ENCODE measurements at regions not wholly inside any gene's neighbourhood (a gene's known extent, or its start where the extent isn't known, plus 50 kb on each side); places are given as distances from the start of the nearest gene placed in this dataset.

- DNase-seq (ENCODE audit: low spot score), result no peak
These were observed 54.9 kb upstream of the PPP2R5C start for GRCh38 chr14:101706509-101707067.

GRCh38 chr14:101707068-101707842 is 54.3 kb upstream of the PPP2R5C start:
- peak; percentile 77 for DNase-seq (ENCODE audit: low spot score)

GRCh38 chr14:101707863-101708620 is 53.5 kb upstream of the PPP2R5C start:
- no peak for DNase-seq (ENCODE audit: low spot score)

- DNase-seq (ENCODE audit: low spot score), result no peak
These were observed 52.5 kb upstream of the PPP2R5C start for GRCh38 chr14:101708853-101709532.

GRCh38 chr14:101709533-101709881 is 52.0 kb upstream of the PPP2R5C start:
- DNase-seq (ENCODE audit: low spot score), result no peak

- DNase-seq (ENCODE audit: low spot score), result no peak
These were observed 51.3 kb upstream of the PPP2R5C start for GRCh38 chr14:101709962-101710931.

GRCh38 chr14:101711041-101711856 is 50.3 kb upstream of the PPP2R5C start:
- no peak for DNase-seq (ENCODE audit: low spot score)
